Medulla oblongata (tissue), 1 donor: ENCODE measurements at regions not wholly inside any gene's neighbourhood (a gene's known extent, or its start where the extent isn't known, plus 50 kb on each side); places are given as distances from the start of the nearest gene placed in this dataset.
"Not testable (repeated sequence)": the region's sequence is repeated elsewhere in the genome, so short reads cannot be mapped to it uniquely, and the experiment has no call there.

Source experiments
- DNase-seq: peaks from one replicate; pipeline ENCODE4 v3.0.0-alpha.2; 2015; ENCODE audit errors: extremely low spot score

DNA sequence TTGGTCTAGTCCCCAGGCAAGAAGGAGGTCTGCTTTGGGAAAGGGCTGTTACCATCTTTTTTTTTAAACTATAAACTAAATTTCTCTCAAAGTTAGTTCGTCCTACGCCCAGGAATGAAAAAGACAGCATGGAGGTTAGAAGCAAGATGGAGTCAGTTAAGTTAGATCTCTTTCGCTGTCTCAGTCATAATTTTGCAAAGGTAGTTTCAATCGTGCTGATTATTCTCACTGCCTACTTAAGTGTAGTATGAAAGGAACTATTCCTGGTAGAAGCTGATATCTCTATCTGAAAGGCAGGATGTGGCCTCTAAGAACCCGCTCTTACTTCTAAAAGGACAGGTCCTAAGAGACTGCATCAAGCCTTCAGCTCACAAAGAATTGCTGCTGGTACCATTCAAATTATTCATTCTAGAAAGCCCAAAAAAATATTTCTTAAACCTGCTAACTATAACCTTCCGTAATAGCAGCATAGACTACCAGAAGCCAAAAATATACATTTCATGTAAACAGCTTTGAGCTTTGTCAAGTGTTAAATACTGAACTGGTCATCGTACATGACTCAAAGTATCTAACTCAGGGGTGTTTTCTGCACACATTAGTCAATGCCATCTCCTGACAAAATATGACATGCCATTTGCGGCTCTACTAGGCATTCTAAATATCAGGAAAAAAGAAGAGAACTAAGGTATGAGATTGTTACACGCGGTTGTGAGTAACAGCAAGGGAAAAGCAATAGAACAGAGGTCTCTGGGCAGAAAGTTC lies 96.0 kb upstream of the CCDC80 start:
- no peak for DNase-seq

DNA sequence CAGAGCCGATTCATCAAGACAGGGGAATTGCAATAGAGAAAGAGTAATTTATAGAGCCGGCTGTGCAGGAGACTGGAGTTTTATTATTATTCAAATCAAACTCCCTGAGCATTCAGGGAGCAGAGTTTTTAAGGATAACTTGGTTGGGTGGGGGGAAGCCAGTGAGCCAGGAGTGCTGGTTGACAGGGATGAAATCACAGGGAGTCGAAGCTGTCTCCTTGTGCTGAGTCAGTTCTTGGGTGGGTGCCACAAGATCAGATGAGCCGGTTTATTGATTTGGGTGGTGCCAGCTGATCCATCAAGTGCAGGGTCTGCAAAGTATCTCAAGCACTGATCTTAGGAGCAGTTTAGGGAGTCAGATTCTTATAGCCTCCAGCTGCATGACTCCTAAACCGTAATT lies 95.4 kb upstream of the CCDC80 start:
- DNase-seq = no peak

- no peak for DNase-seq
Measured at GRCh38 chr3:112735926-112736325, 95.0 kb upstream of the CCDC80 start.

GRCh38 chr3:112734736-112735350 lies 93.9 kb upstream of the CCDC80 start:
- peak; percentile 66 for DNase-seq

DNA sequence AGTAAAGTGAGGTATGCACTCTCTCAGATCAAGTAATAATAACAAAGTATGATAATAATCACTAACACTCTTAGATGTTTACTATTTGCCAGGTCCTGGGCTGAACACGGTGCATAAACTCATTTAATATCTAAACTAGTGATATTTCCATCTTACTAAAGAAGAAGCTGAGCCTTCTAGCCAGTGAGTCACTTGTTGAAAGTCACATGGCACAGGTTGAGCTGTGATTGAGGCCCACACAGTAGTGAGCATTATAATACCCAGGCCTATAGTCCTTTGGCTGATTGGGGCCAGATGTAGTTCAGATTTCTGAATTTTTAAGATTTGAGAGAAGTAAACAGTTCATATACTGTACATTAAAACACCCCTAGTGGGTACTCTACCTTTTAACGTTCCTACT lies 93.2 kb upstream of the CCDC80 start:
- DNase-seq = no peak

DNA sequence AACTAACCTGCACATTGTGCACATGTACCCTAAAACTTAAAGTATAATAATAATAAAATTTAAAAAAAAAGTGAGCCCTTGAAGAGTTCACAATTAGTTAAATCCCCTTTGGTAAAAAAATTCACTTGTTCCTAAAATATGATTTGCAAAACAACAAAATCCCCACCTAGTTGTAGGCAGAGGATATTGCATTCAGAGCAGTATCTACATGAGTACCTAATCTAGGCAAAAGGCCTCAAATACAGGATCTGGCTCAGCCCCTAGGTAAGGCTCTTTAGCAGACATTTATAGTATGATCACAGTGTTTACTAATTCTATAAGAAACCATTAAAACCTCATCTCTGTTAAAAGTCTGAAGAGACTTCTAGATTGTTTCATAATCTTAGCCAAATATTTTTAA lies 89.3 kb upstream of the CCDC80 start:
- DNase-seq = no peak

- no peak for DNase-seq
Measured at GRCh38 chr3:112721231-112721630, 80.3 kb upstream of the CCDC80 start.

- no peak for DNase-seq
Measured at GRCh38 chr3:112718967-112719366, 78.0 kb upstream of the CCDC80 start.

GRCh38 chr3:112718516-112718915 lies 77.6 kb upstream of the CCDC80 start:
- DNase-seq = no peak

GRCh38 chr3:112709911-112710310 lies 69.0 kb upstream of the CCDC80 start:
- DNase-seq = no peak

GRCh38 chr3:112699436-112699978 lies 58.6 kb upstream of the CCDC80 start:
- no peak for DNase-seq

- DNase-seq = not testable (repeated sequence)
Measured at GRCh38 chr3:112698442-112698841, 57.5 kb upstream of the CCDC80 start.

GRCh38 chr3:112696244-112696643 lies 55.3 kb upstream of the CCDC80 start:
- not testable (repeated sequence) for DNase-seq

- DNase-seq = not testable (repeated sequence)
Measured at GRCh38 chr3:112695377-112696108, 54.6 kb upstream of the CCDC80 start.

DNA sequence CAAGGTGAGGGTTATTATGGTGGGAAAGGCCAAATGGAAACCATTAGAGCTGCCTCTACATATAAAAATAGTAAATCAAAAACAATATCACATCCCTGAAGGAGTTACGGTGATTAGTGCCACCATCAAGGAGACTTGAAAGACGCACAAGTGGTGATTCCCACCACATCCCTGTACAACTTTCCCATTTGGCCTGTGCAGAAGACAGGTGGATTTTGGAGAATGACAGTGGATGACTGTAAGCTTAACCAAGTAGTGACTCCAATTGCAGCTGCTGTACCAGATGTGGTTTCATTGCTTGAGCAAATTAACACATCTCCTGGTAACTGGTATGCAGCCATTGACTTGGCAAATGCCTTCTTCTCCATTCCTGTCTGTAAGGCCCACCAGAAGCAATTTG lies 54.0 kb upstream of the CCDC80 start:
- not testable (repeated sequence) for DNase-seq

GRCh38 chr3:112693186-112693585 lies 52.2 kb upstream of the CCDC80 start:
- no peak for DNase-seq
